Fibroblast of mammary gland (primary cell): ENCODE measurements at regions not wholly inside any gene's neighbourhood (a gene's known extent, or its start where the extent isn't known, plus 50 kb on each side); places are given as distances from the start of the nearest gene placed in this dataset.
A peak's percentile ranks its signal among the peaks of the same experiment; 100 is the strongest.

Experiments
- DNase-seq: peaks from one replicate; pipeline ENCODE4 v3.0.0-alpha.2; 2010; ENCODE audit warnings: low read depth
- H3K4me3 ChIP-seq: 2 replicates; pipeline ENCODE4 v1.5.1; 2011; ENCODE audit warnings: low read depth, mild to moderate bottlenecking, low read length, moderate library complexity; ENCODE audit not compliant: control insufficient read depth
- CTCF ChIP-seq: conservative IDR thresholded peaks from 2 replicates; pipeline ENCODE4 v1.5.1; 2011; ENCODE audit warnings: low read depth, low read length, inconsistent platforms; ENCODE audit not compliant: control insufficient read depth, insufficient read depth

- no peak overlapping the region for H3K4me3 ChIP-seq
- TF ChIP-seq CTCF: no peak
- DNase-seq: no peak
Observed at GRCh38 chr4:181063212-181063611, 1180.0 kb upstream of the TENM3 start.

- no peak for TF ChIP-seq CTCF
- DNase-seq: peak; percentile 52
- H3K4me3 ChIP-seq: no peak overlapping the region
Observed at GRCh38 chr4:181077341-181077740, 1165.9 kb upstream of the TENM3 start.

GRCh38 chr4:181078196-181078595 lies 1165.0 kb upstream of the TENM3 start:
- TF ChIP-seq CTCF: no peak
- no peak overlapping the region for H3K4me3 ChIP-seq
- DNase-seq: peak; percentile 87

- TF ChIP-seq CTCF: no peak
- DNase-seq: peak; percentile 45
- H3K4me3 ChIP-seq: no peak overlapping the region
Observed at GRCh38 chr4:181083757-181084361, 1159.3 kb upstream of the TENM3 start.

GRCh38 chr4:181085557-181085956 lies 1157.6 kb upstream of the TENM3 start:
- H3K4me3 ChIP-seq: no peak overlapping the region
- TF ChIP-seq CTCF: no peak
- DNase-seq: no peak

- H3K4me3 ChIP-seq: no peak overlapping the region
- no peak for DNase-seq
- no peak for TF ChIP-seq CTCF
Observed at GRCh38 chr4:181105487-181105886, 1137.7 kb upstream of the TENM3 start.

GRCh38 chr4:181106398-181106797 lies 1136.8 kb upstream of the TENM3 start:
- no peak for TF ChIP-seq CTCF
- no peak for DNase-seq

More at GRCh38 chr4:181106398-181106797, 1136.8 kb upstream of the TENM3 start:
- no peak overlapping the region for H3K4me3 ChIP-seq
